ENCODE measurements at regions not wholly inside any gene's neighbourhood (a gene's known extent, or its start where the extent isn't known, plus 50 kb on each side); places are given as distances from the start of the nearest gene placed in this dataset.
"Not testable (repeated sequence)": the region's sequence is repeated elsewhere in the genome, so short reads cannot be mapped to it uniquely, and the experiment has no call there.

DNA sequence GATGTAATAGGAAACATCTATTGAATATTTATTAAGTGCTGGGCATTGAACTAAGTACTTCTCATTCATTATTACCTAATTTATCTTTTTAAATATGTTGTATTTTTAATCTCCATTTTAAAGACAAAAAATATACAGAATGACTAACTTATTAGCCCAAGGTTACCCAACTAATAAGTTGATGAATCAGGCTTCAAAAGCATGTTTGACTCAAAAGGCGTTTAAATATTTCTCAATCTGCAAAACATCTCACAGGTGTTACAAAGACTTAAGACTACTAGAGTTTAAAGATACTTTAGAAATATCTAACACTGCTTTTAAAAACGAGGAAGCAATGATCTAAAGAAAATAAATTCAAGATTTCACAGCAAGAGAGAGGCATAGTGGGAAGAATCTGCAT, 457.4 kb upstream of the DCN start:
- no peak for TF ChIP-seq POLR2A (IDR thresholded peaks at IDR 0.05)
- TF ChIP-seq CTCF (IDR thresholded peaks at IDR 0.05) = no peak
- no peak for TF ChIP-seq POLR2AphosphoS5 (IDR thresholded peaks at IDR 0.05; ENCODE audit: insufficient read depth in 1 of 2, low read depth in 1 of 2)
- no peaks in the 10 kb centered on the region for H3K4me1 ChIP-seq
- no peaks in the 10 kb centered on the region for H3K36me3 ChIP-seq
- DNase-seq (ENCODE audit: extremely low spot score in 2 of 2) = no peak
- H3K9me3 ChIP-seq = no peaks in the 10 kb centered on the region
- H3K27me3 ChIP-seq = no peaks in the 10 kb centered on the region
- no peak overlapping the region for H3K4me3 ChIP-seq
- no peak overlapping the region for H3K27ac ChIP-seq
- intact Hi-C loops (cut with DNase I) = no loop called here

GRCh38 chr12:91639327-91639726, 456.7 kb upstream of the DCN start:
- Histone ChIP-seq H3K27me3 (no peaks in the 10 kb centered on the region), H3K4me1 (no peaks in the 10 kb centered on the region), H3K4me3 (no peak overlapping the region), H3K36me3 (no peaks in the 10 kb centered on the region), H3K27ac (no peak overlapping the region), H3K9me3 (no peaks in the 10 kb centered on the region)
- TF ChIP-seq POLR2A (IDR thresholded peaks at IDR 0.05) (no peak), POLR2AphosphoS5 (IDR thresholded peaks at IDR 0.05; ENCODE audit: insufficient read depth in 1 of 2, low read depth in 1 of 2) (no peak), CTCF (IDR thresholded peaks at IDR 0.05) (no peak)
- intact Hi-C loops (cut with DNase I) = no loop called here
- DNase-seq (ENCODE audit: extremely low spot score in 2 of 2) = no peak

DNA sequence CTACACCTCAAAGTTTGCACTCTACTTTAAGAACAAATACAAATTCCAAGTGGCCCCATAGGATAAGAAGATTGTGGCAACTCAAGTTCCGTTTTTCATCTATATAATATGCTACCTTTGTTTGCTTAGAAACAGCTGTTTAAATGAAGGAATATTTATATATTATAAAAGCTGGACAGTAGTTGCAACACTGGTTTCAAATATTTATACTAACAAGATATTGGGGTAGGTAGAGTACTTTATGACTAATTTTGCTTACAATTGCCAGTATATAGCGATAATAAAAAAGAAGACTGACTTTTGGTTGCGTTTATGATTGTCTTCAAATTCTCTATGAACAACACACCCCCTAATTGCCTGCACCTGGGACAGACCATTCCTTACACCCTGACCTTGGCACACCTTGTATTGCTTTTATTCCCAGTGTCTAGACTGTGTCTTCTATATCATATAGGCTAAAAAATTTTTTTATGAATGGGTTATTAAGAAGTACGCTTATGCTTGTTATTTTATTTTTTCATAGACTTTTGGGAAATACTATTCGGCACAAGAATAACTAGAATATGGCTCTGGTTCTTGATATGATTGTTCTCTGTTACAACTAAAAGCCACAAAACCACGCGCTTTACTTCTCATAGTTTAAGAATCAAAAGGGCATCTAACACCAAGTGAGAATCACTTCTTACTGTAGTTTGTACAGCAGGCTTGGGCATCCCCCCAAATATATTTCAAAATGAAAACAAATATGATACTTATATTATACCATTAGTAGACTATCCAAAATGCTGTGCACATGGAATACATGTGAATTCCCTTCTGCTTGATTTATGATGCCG, 455.4 kb upstream of the DCN start:
- Histone ChIP-seq H3K27ac (no peak overlapping the region), H3K4me3 (no peak overlapping the region), H3K36me3 (no peaks in the 10 kb centered on the region), H3K27me3 (no peaks in the 10 kb centered on the region), H3K9me3 (no peaks in the 10 kb centered on the region), H3K4me1 (no peaks in the 10 kb centered on the region)
- TF ChIP-seq POLR2AphosphoS5 (IDR thresholded peaks at IDR 0.05; ENCODE audit: insufficient read depth in 1 of 2, low read depth in 1 of 2) (no peak), POLR2A (IDR thresholded peaks at IDR 0.05) (no peak), CTCF (IDR thresholded peaks at IDR 0.05) (no peak)
- intact Hi-C loops (cut with DNase I) = no loop called here
- no peak for DNase-seq (ENCODE audit: extremely low spot score in 2 of 2)

DNA sequence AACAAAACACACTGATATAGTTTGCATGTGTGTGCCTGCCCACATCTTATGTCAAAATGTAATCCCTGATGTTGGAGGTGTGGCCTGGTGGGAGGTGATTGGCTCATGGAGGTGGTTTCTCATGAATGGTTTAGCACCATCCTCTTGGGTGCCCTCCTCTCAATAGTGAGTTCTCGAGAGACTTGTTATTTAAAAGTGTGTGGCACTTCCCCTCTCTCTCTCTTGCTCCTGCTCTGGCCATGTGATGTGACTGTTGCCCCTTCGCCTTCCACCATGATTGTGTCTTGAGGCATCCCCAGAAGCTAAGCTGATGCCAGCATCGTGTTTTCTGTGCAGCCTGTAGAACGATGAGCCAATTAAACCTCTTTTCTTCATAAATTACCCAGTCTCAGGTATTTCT, 454.1 kb upstream of the DCN start:
- no peaks in the 10 kb centered on the region for H3K9me3 ChIP-seq
- no peak overlapping the region for H3K4me3 ChIP-seq
- TF ChIP-seq POLR2AphosphoS5 (IDR thresholded peaks at IDR 0.05; ENCODE audit: insufficient read depth in 1 of 2, low read depth in 1 of 2) = no peak
- TF ChIP-seq POLR2A (IDR thresholded peaks at IDR 0.05) = no peak
- no peak for TF ChIP-seq CTCF (IDR thresholded peaks at IDR 0.05)
- no peaks in the 10 kb centered on the region for H3K36me3 ChIP-seq
- H3K4me1 ChIP-seq = no peaks in the 10 kb centered on the region
- no peak overlapping the region for H3K27ac ChIP-seq
- H3K27me3 ChIP-seq = no peaks in the 10 kb centered on the region
- DNase-seq (ENCODE audit: extremely low spot score in 2 of 2) = no peak
- intact Hi-C loops (cut with DNase I) = no loop called here

DNA sequence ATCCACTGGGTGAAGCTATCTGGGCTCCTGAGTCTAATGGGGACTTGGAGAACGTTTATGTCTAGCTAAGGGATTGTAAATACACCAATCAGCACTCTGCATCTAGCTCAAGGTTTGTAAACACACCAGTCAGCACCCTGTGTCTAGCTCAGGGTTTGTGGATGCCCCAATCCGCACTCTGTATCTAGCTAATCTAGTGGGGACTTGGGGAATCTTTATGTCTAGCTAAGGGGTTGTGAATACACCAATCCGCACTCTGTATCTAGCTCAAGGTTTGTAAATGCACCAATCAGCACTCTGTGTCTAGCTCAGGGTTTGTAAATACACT, 451.7 kb upstream of the DCN start:
- H3K36me3 ChIP-seq; H3K27me3 ChIP-seq; H3K4me1 ChIP-seq; intact Hi-C loops (cut with DNase I); DNase-seq (ENCODE audit: extremely low spot score in 2 of 2); H3K9me3 ChIP-seq; H3K4me3 ChIP-seq; H3K27ac ChIP-seq: not testable (repeated sequence)
